Left ventricle myocardium inferior (tissue), 1 donor: ENCODE measurements at regions not wholly inside any gene's neighbourhood (a gene's known extent, or its start where the extent isn't known, plus 50 kb on each side); places are given as distances from the start of the nearest gene placed in this dataset.

Source experiments
- DNase-seq: peaks from one replicate; pipeline ENCODE4 v3.0.0-alpha.2; 2020
- H3K27ac ChIP-seq: fragments of 200-600 bp; replicated peaks from 2 replicates; pipeline ENCODE4 v1.8.0; 2021
- H3K27me3 ChIP-seq: fragments of 200-600 bp; 2 replicates; pipeline ENCODE4 v1.8.0; 2021; ENCODE audit warnings: low read depth
- H3K36me3 ChIP-seq: fragments of 200-600 bp; 2 replicates; pipeline ENCODE4 v1.8.0; 2021
- H3K4me1 ChIP-seq: fragments of 200-600 bp; 2 replicates; pipeline ENCODE4 v1.8.0; 2021
- H3K4me3 ChIP-seq: fragments of 200-600 bp; 2 replicates; pipeline ENCODE4 v1.8.0; 2021; ENCODE audit warnings: mild to moderate bottlenecking, moderate library complexity
- H3K9me3 ChIP-seq: fragments of 200-600 bp; replicated peaks from 2 replicates; pipeline ENCODE4 v1.8.0; 2021
- CTCF ChIP-seq: fragments of 200-600 bp; IDR thresholded peaks from 2 replicates; pipeline ENCODE4 v1.8.0; 2021; ENCODE audit warnings: antibody characterized with exemption, mild to moderate bottlenecking, borderline replicate concordance
- intact Hi-C: fragments of 100-400 bp; cut with micrococcal nuclease; formaldehyde crosslinking; loops from one replicate; pipeline ENCODE4 v1.11.0; 2022
- donor health status: DM: no; HTN: yes; CAD: no; lungs with severe emphysema.

GRCh38 chr11:109085708-109086373 lies 336.1 kb upstream of the C11orf87 start:
- Histone ChIP-seq H3K4me3 (no peak overlapping the region), H3K27ac (peak overlapping the region; percentile 43), H3K27me3 (no peaks in the 10 kb centered on the region), H3K9me3 (peaks cover 15% of the 10 kb centered on the region), H3K36me3 (no peaks in the 10 kb centered on the region), H3K4me1 (no peaks in the 10 kb centered on the region)
- peak; percentile 28 for DNase-seq
- intact Hi-C loops, result loop anchor here (10.0 kb wide), 1 partner anchor 61 kb away; no protein-coding TSS in a partner anchor
- no peak for TF ChIP-seq CTCF

GRCh38 chr11:109086931-109087330 lies 335.1 kb upstream of the C11orf87 start:
- no peak overlapping the region for H3K4me3 ChIP-seq
- H3K27me3 ChIP-seq, result no peaks in the 10 kb centered on the region
- DNase-seq, result no peak
- no peaks in the 10 kb centered on the region for H3K36me3 ChIP-seq
- TF ChIP-seq CTCF, result no peak
- no peaks in the 10 kb centered on the region for H3K4me1 ChIP-seq
- H3K9me3 ChIP-seq, result peaks cover 15% of the 10 kb centered on the region
- no peak overlapping the region for H3K27ac ChIP-seq
- intact Hi-C loops, result loop anchor here (10.0 kb wide), 1 partner anchor 62 kb away; no protein-coding TSS in a partner anchor

- Histone ChIP-seq H3K4me3 (no peak overlapping the region), H3K27me3 (no peaks in the 10 kb centered on the region), H3K36me3 (no peaks in the 10 kb centered on the region), H3K4me1 (no peaks in the 10 kb centered on the region), H3K9me3 (peaks cover 15% of the 10 kb centered on the region), H3K27ac (no peak overlapping the region)
- DNase-seq, result no peak
- TF ChIP-seq CTCF, result no peak
- intact Hi-C loops, result loop anchor here (10.0 kb wide), 1 partner anchor 63 kb away; no protein-coding TSS in a partner anchor
Measured at GRCh38 chr11:109088086-109088485, 333.9 kb upstream of the C11orf87 start.

- no peak for TF ChIP-seq CTCF
- H3K4me3 ChIP-seq, result no peak overlapping the region
- H3K9me3 ChIP-seq, result peaks cover 8% of the 10 kb centered on the region
- no peaks in the 10 kb centered on the region for H3K27me3 ChIP-seq
- intact Hi-C loops, result loop anchor here (10.0 kb wide), 1 partner anchor 64 kb away; no protein-coding TSS in a partner anchor
- H3K36me3 ChIP-seq, result no peaks in the 10 kb centered on the region
- H3K4me1 ChIP-seq, result no peaks in the 10 kb centered on the region
- no peak overlapping the region for H3K27ac ChIP-seq
- no peak for DNase-seq
Measured at GRCh38 chr11:109089144-109089543, 332.8 kb upstream of the C11orf87 start.

- Histone ChIP-seq H3K4me1 (no peaks in the 10 kb centered on the region), H3K9me3 (no peaks in the 10 kb centered on the region), H3K36me3 (no peaks in the 10 kb centered on the region), H3K27me3 (no peaks in the 10 kb centered on the region), H3K27ac (no peak overlapping the region), H3K4me3 (no peak overlapping the region)
- no peak for DNase-seq
- intact Hi-C loops, result no loop called here
- no peak for TF ChIP-seq CTCF
Measured at GRCh38 chr11:109093354-109093753, 328.6 kb upstream of the C11orf87 start.
